ENCODE measurements at regions not wholly inside any gene's neighbourhood (a gene's known extent, or its start where the extent isn't known, plus 50 kb on each side); places are given as distances from the start of the nearest gene placed in this dataset.

DNA sequence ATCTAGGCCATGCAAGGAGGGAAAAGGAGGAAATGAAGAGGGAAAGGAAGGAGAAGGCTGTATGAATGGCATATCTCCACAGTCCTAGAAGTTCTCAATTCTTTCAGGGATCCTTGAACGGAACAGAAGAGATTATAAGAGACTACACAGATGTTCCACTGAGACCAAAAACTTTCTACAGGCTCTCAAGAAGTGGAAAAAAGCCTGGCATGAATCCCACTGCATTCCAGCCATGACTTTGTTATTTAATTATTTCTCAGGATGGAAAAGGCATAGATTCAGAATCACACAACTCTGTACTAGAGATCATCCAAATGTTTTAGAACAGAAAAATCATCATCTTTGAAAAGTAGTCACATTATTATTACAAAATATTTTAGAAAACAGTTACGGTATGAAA lies 131.7 kb upstream of the CDH20 start:
- TF ChIP-seq POLR2A (IDR thresholded peaks at IDR 0.05; ENCODE audit: low read depth, low read length) (no peak), TAF1 (IDR thresholded peaks at IDR 0.05; ENCODE audit: borderline replicate concordance, low read depth, low read length) (no peak), POLR2AphosphoS5 (IDR thresholded peaks at IDR 0.05; ENCODE audit: low read depth, low read length) (no peak)
